ENCODE measurements at regions not wholly inside any gene's neighbourhood (a gene's known extent, or its start where the extent isn't known, plus 50 kb on each side); places are given as distances from the start of the nearest gene placed in this dataset.
"Not testable (repeated sequence)": the region's sequence is repeated elsewhere in the genome, so short reads cannot be mapped to it uniquely, and the experiment has no call there.

DNA sequence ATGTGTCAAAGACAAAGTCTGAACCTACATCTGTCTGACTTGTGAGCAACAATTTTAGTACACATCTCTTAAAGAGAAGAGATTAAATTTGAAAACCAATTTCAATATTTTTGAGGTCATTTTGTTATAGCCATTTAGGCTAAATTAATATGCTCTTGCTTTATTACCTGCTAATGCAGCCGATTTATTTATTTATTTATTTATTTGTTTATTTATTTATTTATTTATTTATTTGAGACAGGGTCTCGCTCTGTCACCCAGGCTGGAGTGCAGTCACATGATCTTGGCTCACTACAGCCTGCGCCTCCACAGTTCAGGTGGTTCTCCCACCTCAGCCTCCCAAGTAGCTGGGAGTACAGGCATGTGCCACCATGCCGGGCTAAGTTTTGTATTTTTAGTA is 232.7 kb upstream of the CHD1 start:
- not testable (repeated sequence) for TF ChIP-seq ZNF70 (CRISPR knock-in tag; IDR thresholded peaks at IDR 0.05); TCF4 (CRISPR knock-in tag; IDR thresholded peaks at IDR 0.05; ENCODE audit: borderline replicate concordance); GLIS3 (CRISPR knock-in tag; IDR thresholded peaks at IDR 0.05); PPARA (CRISPR knock-in tag; IDR thresholded peaks at IDR 0.05; ENCODE audit: borderline replicate concordance)
- TF ChIP-seq, protein P1, sequence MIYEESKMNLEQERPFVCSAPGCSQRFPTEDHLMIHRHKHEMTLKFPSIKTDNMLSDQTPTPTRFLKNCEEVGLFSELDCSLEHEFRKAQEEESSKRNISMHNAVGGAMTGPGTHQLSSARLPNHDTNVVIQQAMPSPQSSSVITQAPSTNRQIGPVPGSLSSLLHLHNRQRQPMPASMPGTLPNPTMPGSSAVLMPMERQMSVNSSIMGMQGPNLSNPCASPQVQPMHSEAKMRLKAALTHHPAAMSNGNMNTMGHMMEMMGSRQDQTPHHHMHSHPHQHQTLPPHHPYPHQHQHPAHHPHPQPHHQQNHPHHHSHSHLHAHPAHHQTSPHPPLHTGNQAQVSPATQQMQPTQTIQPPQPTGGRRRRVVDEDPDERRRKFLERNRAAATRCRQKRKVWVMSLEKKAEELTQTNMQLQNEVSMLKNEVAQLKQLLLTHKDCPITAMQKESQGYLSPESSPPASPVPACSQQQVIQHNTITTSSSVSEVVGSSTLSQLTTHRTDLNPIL (CRISPR knock-in tag; IDR thresholded peaks at IDR 0.05; ENCODE audit: low read depth) = not testable (repeated sequence)

Data from SK-N-SH treated with all-trans-retinoic acid at 6 μM for 48 hours (cell line).